Coronary artery (tissue), 2 donors: ENCODE measurements at regions not wholly inside any gene's neighbourhood (a gene's known extent, or its start where the extent isn't known, plus 50 kb on each side); places are given as distances from the start of the nearest gene placed in this dataset.

Source experiments
- DNase-seq: peaks from one replicate; pipeline ENCODE4 v3.0.0-alpha.2; 2017; ENCODE audit warnings: low spot score
- H3K27ac ChIP-seq, 2 donors: fragments of 200-600 bp; sonication (generic); one replicate each; pipeline ENCODE4 v1.5.1; 2016 to 2019
- H3K4me3 ChIP-seq: fragments of 200-600 bp; sonication (generic); 2 replicates; pipeline ENCODE4 v1.5.1; 2016; ENCODE audit warnings: mild to moderate bottlenecking, moderate library complexity
- CTCF ChIP-seq: fragments of 200-600 bp; sonication (generic); IDR thresholded peaks from one replicate; pipeline ENCODE4 v1.5.1; 2019; ENCODE audit warnings: antibody characterized with exemption

DNA sequence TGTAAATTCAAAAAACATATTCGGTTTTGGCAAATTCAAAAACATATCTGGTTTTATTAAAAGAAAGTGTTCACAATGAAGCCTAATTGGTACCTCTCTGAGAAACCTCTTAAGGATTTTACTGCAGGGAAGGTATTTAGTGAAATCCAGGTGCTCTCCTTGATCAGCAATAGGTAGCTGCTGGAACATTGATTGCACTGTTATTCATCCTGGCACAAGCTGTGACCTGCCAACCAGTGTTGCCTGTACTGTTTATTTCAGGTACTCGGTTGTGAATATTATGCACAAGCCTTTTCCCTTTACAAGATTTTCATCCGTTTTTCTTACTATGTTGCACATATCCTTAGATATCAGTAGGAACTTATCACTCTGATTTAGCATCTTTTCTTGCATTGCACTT, 155.8 kb upstream of the ZEB2 start:
- Histone ChIP-seq H3K27ac (no peak overlapping the region), H3K4me3 (no peak overlapping the region)
- TF ChIP-seq CTCF, result no peak
- no peak for DNase-seq

DNA sequence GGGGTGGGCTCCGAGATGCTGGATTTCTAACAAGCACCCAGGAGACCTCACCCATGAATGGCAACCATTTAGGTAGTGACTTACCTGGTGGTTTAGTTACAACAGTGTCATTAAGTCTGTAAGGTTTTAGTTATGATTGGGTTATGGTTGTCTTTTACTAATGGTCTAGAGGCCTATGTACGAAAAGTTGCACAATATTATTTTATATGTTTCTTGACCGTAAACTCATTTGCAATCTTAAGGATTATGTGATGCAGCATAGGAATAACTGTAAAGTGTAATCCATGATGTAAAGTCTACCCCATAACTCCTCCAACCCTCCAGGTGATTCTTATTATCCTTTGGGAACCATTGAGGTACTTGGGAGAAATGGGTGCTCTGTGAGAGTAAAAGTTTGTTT, 155.4 kb upstream of the ZEB2 start:
- Histone ChIP-seq H3K4me3 (no peak overlapping the region), H3K27ac (no peak overlapping the region)
- no peak for DNase-seq
- TF ChIP-seq CTCF, result no peak

- no peak for TF ChIP-seq CTCF
- no peak overlapping the region for H3K27ac ChIP-seq
- no peak for DNase-seq
- H3K4me3 ChIP-seq, result no peak overlapping the region
These were observed 154.2 kb upstream of the ZEB2 start for GRCh38 chr2:144674071-144674470.

DNA sequence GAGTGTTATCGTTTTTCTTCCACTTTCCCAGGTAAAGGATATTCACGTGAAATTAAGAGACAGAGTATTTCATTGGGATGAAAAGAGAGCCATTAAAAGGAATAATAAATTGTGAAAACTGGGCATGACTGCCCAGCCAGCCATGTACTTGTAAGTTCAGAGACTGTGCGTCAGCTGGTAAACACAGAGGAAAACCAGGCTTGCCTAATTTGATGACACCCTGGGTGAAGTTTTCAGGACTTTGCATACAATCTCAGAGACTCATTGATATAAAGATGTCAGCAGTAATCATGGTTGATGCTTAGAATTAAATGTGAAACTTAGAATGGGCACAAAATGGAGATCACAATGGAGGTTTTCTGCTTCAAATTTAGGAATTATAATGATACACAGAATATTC, 153.5 kb upstream of the ZEB2 start:
- no peak overlapping the region for H3K4me3 ChIP-seq
- H3K27ac ChIP-seq, result no peak overlapping the region
- DNase-seq, result no peak
- TF ChIP-seq CTCF, result no peak

- no peak for DNase-seq
- H3K27ac ChIP-seq, result peak overlapping the region in 1 of 2 donors; percentile 49
- H3K4me3 ChIP-seq, result no peak overlapping the region
- no peak for TF ChIP-seq CTCF
These were observed 152.0 kb upstream of the ZEB2 start for GRCh38 chr2:144671695-144672455.

DNA sequence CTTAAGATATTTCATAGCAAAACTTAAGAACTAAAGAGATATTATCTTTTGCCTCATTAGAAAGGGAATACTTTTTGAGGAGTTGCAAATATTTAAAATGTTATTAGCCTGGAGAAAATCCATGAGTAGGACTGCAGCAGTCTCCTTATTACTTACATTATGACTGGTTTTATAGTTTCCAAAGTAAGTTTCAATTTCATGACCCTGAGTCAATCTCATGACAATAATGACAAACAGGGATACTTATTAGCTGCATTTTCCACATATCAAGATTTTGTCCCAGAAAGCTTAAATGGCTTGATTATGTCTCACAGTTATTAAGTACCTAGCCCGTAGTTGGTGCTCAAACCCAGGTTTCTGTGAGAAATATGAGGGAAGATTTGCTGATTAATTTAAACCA, 150.8 kb upstream of the ZEB2 start:
- DNase-seq, result no peak
- no peak overlapping the region for H3K27ac ChIP-seq
- TF ChIP-seq CTCF, result no peak

DNA sequence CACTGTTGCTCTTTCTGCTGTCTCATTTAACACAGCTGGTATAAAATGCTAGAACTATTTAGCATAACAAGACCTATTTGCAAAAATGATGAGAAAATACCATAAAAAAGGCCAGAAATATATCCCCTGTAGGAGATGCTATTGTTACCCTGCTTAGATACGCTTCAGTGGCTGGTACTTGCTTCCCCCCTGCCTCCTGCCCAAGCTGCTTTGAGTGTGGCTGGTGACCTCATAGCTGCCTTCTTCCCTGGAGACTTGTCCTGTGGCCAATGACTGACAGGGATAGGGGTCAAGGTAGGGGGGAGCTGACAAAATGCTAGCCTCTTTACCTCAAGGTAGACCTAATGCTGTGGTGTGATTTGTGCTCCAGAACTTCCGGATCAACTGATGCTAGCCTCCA, 150.2 kb upstream of the ZEB2 start:
- DNase-seq, result no peak
- no peak for TF ChIP-seq CTCF
- H3K27ac ChIP-seq, result no peak overlapping the region

More for the DNA sequence above, 150.8 kb upstream of the ZEB2 start:
- no peak overlapping the region for H3K4me3 ChIP-seq

More for the DNA sequence above, 150.2 kb upstream of the ZEB2 start:
- H3K4me3 ChIP-seq, result no peak overlapping the region
